SK-N-SH (cell line): ENCODE measurements at regions not wholly inside any gene's neighbourhood (a gene's known extent, or its start where the extent isn't known, plus 50 kb on each side); places are given as distances from the start of the nearest gene placed in this dataset.

Experiments
- CTCF ChIA-PET: fragments of 300-600, 350-600 bp; formaldehyde crosslinking; extraction: SDS; loops from one replicate; lab custom pipeline; 2021; lab: Yijun Ruan, JAX
- POLR2A ChIA-PET: fragments of 350-600 bp; sonication (Branson Sonifier 250); formaldehyde crosslinking; extraction: SDS; loops from one replicate; lab custom pipeline; 2020; ENCODE audit warnings: antibody characterized with exemption, inconsistent platforms; lab: Yijun Ruan, JAX
- DNase-seq: peaks from one replicate; pipeline ENCODE4 v3.0.0; 2012
- H2AFZ ChIP-seq: fragments of 200-600 bp; sonication (generic); 2 replicates; pipeline ENCODE4 v1.8.1; 2016; ENCODE audit warnings: antibody characterized with exemption, mild to moderate bottlenecking, low read depth
- H3F3A ChIP-seq: fragments of 200-600 bp; sonication (generic); replicated peaks from 2 replicates; pipeline ENCODE3; 2016; ENCODE audit warnings: antibody characterized with exemption, mild to moderate bottlenecking; ENCODE audit not compliant: insufficient read depth
- H3K27ac ChIP-seq, 2 experiments: fragments of 200-500 bp in 1 of 2; fragments of 200-600 bp in 1 of 2; sonication (Bioruptor generic) in 1 of 2; sonication (generic), shearing (Covaris generic) in 1 of 2; 2 replicates each; pipeline versions ENCODE4 v1.5.1 to v1.6.1; 2014 to 2016; ENCODE audit warnings: low read depth in 2 of 2, inconsistent platforms in 1 of 2, low read length in 1 of 2, mild to moderate bottlenecking in 1 of 2, mixed read lengths in 1 of 2
- H3K27me3 ChIP-seq: fragments of 200-600 bp; sonication (generic), shearing (Covaris generic); 2 replicates; pipeline ENCODE4 v1.6.1; 2016; ENCODE audit warnings: mixed run types; ENCODE audit not compliant: insufficient read depth
- H3K36me3 ChIP-seq, 2 experiments: fragments of 200-500 bp in 1 of 2; fragments of 200-600 bp in 1 of 2; sonication (Bioruptor generic) in 1 of 2; sonication (generic) in 1 of 2; replicated peaks in 1 of 2; 2 replicates each; pipeline versions ENCODE3 to v1.5.1; 2014 to 2016; ENCODE audit warnings: low read length in 1 of 2, mild to moderate bottlenecking in 1 of 2; ENCODE audit not compliant: insufficient read depth in 2 of 2, control insufficient read depth in 1 of 2
- H3K4me1 ChIP-seq, 2 experiments: fragments of 200-500 bp in 1 of 2; fragments of 200-600 bp in 1 of 2; sonication (Bioruptor generic) in 1 of 2; sonication (generic), shearing (Covaris generic) in 1 of 2; 2 replicates each; pipeline versions ENCODE4 v1.5.1 to v1.6.1; 2014 to 2016; ENCODE audit warnings: low read depth in 1 of 2, low read length in 1 of 2, mixed run types in 1 of 2; ENCODE audit not compliant: insufficient read depth in 2 of 2, control insufficient read depth in 1 of 2
- H3K4me2 ChIP-seq: fragments of 200-600 bp; sonication (generic), shearing (Covaris generic); 2 replicates; pipeline ENCODE4 v1.6.1; 2017; ENCODE audit warnings: mixed run types
- H3K4me3 ChIP-seq, 2 experiments: fragments of 200-500 bp in 1 of 2; fragments of 200-600 bp in 1 of 2; sonication (Bioruptor generic) in 1 of 2; sonication (generic), shearing (Covaris generic) in 1 of 2; 2 replicates each; pipeline versions ENCODE4 v1.5.1 to v1.8.1; 2014 to 2016; ENCODE audit warnings: low read depth in 2 of 2, inconsistent platforms in 1 of 2, low read length in 1 of 2, mild to moderate bottlenecking in 1 of 2, mixed read lengths in 1 of 2, moderate library complexity in 1 of 2
- H3K79me2 ChIP-seq: fragments of 200-600 bp; sonication (generic); 2 replicates; pipeline ENCODE4 v1.8.1; 2017; ENCODE audit warnings: mild to moderate bottlenecking; ENCODE audit not compliant: insufficient read depth
- H3K9ac ChIP-seq: fragments of 200-600 bp; sonication (generic); 2 replicates; pipeline ENCODE4 v1.6.1; 2017; ENCODE audit warnings: mixed run types
- H3K9me2 ChIP-seq: fragments of 200-600 bp; sonication (generic); 2 replicates; pipeline ENCODE4 v1.6.1; 2017; ENCODE audit warnings: mixed run types
- H3K9me3 ChIP-seq: fragments of 200-600 bp; sonication (generic); 2 replicates; pipeline ENCODE4 v1.6.1; 2017; ENCODE audit warnings: mixed run types, mild to moderate bottlenecking, moderate library complexity
- H4K20me1 ChIP-seq: fragments of 200-600 bp; sonication (generic); 2 replicates; pipeline ENCODE4 v1.6.1; 2017; ENCODE audit warnings: mild to moderate bottlenecking, mixed run types; ENCODE audit not compliant: insufficient read depth
- ELF1 ChIP-seq: IDR thresholded peaks from 2 replicates; pipeline ENCODE4 v1.4.0; 2012
- EP300 ChIP-seq, 2 experiments: IDR thresholded peaks; 2 replicates each; pipeline versions ENCODE4 v1.4.0 to v1.6.1; 2012; ENCODE audit warnings: borderline replicate concordance in 1 of 2, low read depth in 1 of 2, low read length in 1 of 2
- EZH2phosphoT487 ChIP-seq: fragments of 200-600 bp; sonication (generic); IDR thresholded peaks from 2 replicates; pipeline ENCODE4 v1.6.1; 2017; ENCODE audit warnings: low read depth, mixed run types, mild to moderate bottlenecking, antibody characterized with exemption, moderate library complexity, borderline replicate concordance
- FOSL2 ChIP-seq: IDR thresholded peaks from 2 replicates; pipeline ENCODE4 v1.4.0; 2012; ENCODE audit warnings: low read depth, mild to moderate bottlenecking, moderate library complexity, borderline replicate concordance
- JUND ChIP-seq: IDR thresholded peaks from 2 replicates; pipeline ENCODE4 v1.4.0; 2012
- MXI1 ChIP-seq: IDR thresholded peaks from 2 replicates; pipeline ENCODE4 v1.6.1; 2012; ENCODE audit warnings: mild to moderate bottlenecking, low read depth, low read length, improper control_type of control experiment
- POLR2AphosphoS5 ChIP-seq: IDR thresholded peaks from 2 replicates; pipeline ENCODE4 v1.6.1; 2012; ENCODE audit warnings: low read depth, low read length
- RAD21 ChIP-seq: IDR thresholded peaks from 2 replicates; pipeline ENCODE4 v1.6.1; 2012; ENCODE audit warnings: mild to moderate bottlenecking, low read length
- RCOR1 ChIP-seq: fragments of 150-350 bp; IDR thresholded peaks from 2 replicates; pipeline ENCODE4 v1.6.1; 2017; ENCODE audit warnings: antibody characterized with exemption, low read length
- RFX5 ChIP-seq: IDR thresholded peaks from 2 replicates; pipeline ENCODE4 v1.6.1; 2012; ENCODE audit warnings: mild to moderate bottlenecking, improper control_type of control experiment, low read length
- RXRA ChIP-seq: IDR thresholded peaks from 2 replicates; pipeline ENCODE4 v1.4.0; 2012; ENCODE audit warnings: low read depth, mild to moderate bottlenecking, borderline replicate concordance
- SMC3 ChIP-seq: IDR thresholded peaks from 2 replicates; pipeline ENCODE4 v1.6.1; 2012; ENCODE audit warnings: low read depth, low read length, improper control_type of control experiment
- TAF1 ChIP-seq: IDR thresholded peaks from 2 replicates; pipeline ENCODE4 v1.6.1; 2012; ENCODE audit warnings: low read depth, mild to moderate bottlenecking, low read length, moderate library complexity, borderline replicate concordance
- TCF12 ChIP-seq: IDR thresholded peaks from 2 replicates; pipeline ENCODE4 v1.4.0; 2012
- WGBS: methylation state at CpG from one replicate; pipeline ENCODE4 v1.1.6; 2017; ENCODE audit warnings: low lambda C conversion rate; 5-methylcytosine and 5-hydroxymethylcytosine counted together
- TF ChIP-seq, protein P1 (sequence below): fragments of 150-350 bp; IDR thresholded peaks from 2 replicates; pipeline ENCODE4 v1.6.1; 2017; ENCODE audit warnings: antibody characterized with exemption, low read length, low read depth, borderline replicate concordance
- TF ChIP-seq, protein P2 (sequence below): fragments of 150-350 bp; IDR thresholded peaks from 2 replicates; pipeline ENCODE4 v1.6.1; 2016; ENCODE audit warnings: mild to moderate bottlenecking, low read depth, low read length
- TF ChIP-seq, protein P3 (sequence below): fragments of 200-600 bp; sonication (generic); IDR thresholded peaks from 2 replicates; pipeline ENCODE4 v1.6.1; 2017; ENCODE audit warnings: antibody characterized with exemption, mild to moderate bottlenecking, moderate library complexity
- TF ChIP-seq, protein P4 (sequence below): IDR thresholded peaks from 2 replicates; pipeline ENCODE4 v1.4.0; 2012; ENCODE audit warnings: low read depth
- TF ChIP-seq, protein P5 (sequence below): IDR thresholded peaks from 2 replicates; pipeline ENCODE4; 2012
- TF ChIP-seq, protein P6 (sequence below): IDR thresholded peaks from 2 replicates; pipeline ENCODE4 v1.4.0; 2012; ENCODE audit warnings: low read depth, borderline replicate concordance

DNA sequence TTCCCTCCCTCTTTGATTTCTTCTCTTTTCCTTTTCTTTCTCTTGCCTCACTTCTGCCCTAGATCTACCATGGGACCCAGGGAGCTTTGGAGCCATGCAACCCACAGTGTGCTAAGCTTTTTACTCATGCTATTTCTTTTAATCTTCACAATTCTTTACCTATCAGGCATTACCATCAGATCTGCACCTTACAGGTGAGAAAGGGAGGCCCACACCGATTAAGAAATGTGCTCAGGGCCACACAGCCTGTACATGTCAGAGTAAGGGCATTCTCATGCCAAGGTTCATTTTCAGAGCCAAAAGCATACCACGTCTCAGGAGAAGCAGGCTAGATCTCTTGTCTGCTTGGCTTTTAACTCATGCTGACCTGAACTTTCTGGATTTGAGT, 161.9 kb downstream of the RPIA start:
- H2AFZ ChIP-seq = no peak overlapping the region
- TF ChIP-seq SMC3 (no peak), EP300 (IDR thresholded peaks at IDR 0.05; ENCODE audit: borderline replicate concordance in 1 of 2, low read depth in 1 of 2, low read length in 1 of 2) (no peak), MXI1 (no peak), FOSL2 (no peak), TCF12 (no peak), JUND (no peak), TAF1 (no peak), ELF1 (no peak), RXRA (no peak), RFX5 (no peak), RCOR1 (no peak), RAD21 (no peak)
- TF ChIP-seq, protein P1, sequence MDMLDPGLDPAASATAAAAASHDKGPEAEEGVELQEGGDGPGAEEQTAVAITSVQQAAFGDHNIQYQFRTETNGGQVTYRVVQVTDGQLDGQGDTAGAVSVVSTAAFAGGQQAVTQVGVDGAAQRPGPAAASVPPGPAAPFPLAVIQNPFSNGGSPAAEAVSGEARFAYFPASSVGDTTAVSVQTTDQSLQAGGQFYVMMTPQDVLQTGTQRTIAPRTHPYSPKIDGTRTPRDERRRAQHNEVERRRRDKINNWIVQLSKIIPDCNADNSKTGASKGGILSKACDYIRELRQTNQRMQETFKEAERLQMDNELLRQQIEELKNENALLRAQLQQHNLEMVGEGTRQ = no peak
- TF ChIP-seq, protein P2, sequence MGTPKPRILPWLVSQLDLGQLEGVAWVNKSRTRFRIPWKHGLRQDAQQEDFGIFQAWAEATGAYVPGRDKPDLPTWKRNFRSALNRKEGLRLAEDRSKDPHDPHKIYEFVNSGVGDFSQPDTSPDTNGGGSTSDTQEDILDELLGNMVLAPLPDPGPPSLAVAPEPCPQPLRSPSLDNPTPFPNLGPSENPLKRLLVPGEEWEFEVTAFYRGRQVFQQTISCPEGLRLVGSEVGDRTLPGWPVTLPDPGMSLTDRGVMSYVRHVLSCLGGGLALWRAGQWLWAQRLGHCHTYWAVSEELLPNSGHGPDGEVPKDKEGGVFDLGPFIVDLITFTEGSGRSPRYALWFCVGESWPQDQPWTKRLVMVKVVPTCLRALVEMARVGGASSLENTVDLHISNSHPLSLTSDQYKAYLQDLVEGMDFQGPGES = no peak
- TF ChIP-seq, protein P3, sequence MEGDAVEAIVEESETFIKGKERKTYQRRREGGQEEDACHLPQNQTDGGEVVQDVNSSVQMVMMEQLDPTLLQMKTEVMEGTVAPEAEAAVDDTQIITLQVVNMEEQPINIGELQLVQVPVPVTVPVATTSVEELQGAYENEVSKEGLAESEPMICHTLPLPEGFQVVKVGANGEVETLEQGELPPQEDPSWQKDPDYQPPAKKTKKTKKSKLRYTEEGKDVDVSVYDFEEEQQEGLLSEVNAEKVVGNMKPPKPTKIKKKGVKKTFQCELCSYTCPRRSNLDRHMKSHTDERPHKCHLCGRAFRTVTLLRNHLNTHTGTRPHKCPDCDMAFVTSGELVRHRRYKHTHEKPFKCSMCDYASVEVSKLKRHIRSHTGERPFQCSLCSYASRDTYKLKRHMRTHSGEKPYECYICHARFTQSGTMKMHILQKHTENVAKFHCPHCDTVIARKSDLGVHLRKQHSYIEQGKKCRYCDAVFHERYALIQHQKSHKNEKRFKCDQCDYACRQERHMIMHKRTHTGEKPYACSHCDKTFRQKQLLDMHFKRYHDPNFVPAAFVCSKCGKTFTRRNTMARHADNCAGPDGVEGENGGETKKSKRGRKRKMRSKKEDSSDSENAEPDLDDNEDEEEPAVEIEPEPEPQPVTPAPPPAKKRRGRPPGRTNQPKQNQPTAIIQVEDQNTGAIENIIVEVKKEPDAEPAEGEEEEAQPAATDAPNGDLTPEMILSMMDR = no peak
- TF ChIP-seq, protein P4, sequence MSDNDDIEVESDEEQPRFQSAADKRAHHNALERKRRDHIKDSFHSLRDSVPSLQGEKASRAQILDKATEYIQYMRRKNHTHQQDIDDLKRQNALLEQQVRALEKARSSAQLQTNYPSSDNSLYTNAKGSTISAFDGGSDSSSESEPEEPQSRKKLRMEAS = no peak
- WGBS = 0% methylated on average over 2 of the region's 2 CpGs
- H3K4me3 ChIP-seq = no peak overlapping the region
- no peak overlapping the region for H3K9ac ChIP-seq
- no peaks in the 10 kb centered on the region for H3K36me3 ChIP-seq
- no peaks in the 10 kb centered on the region for H3K79me2 ChIP-seq
- no peaks in the 10 kb centered on the region for H3K9me2 ChIP-seq
- ChIA-PET POLR2A (no interaction called here), CTCF (no interaction called here)
- no peak overlapping the region for H3K4me2 ChIP-seq
- DNase-seq = no peak
- no peaks in the 10 kb centered on the region; the same call in 1 of the 2 replicates for H3K27me3 ChIP-seq
- H4K20me1 ChIP-seq = no peaks in the 10 kb centered on the region
- no peak overlapping the region for H3K27ac ChIP-seq
- H3K9me3 ChIP-seq = no peaks in the 10 kb centered on the region
- H3K4me1 ChIP-seq = no peaks in the 10 kb centered on the region
- no peaks in the 10 kb centered on the region for H3F3A ChIP-seq

DNA sequence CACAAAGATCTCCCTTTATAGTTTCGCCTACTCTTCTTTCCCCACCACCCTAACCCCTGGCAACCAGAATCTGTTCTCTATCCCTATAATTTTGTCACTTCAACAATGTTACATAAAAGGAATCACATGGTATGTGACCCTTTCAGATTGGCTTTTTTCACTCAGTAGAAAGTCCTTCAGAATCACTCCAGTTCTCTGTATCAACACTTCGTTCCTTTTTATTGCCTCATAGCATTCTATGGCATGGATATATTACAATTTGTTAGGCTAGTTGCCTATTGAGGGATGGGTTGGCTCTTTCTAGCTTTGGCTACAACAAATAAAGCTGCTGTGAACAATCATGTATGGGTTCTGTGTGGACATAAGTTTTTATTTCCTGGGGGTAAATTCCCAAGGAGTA, 163.1 kb downstream of the RPIA start:
- Histone ChIP-seq H3K4me2 (no peak overlapping the region), H3K9me3 (no peaks in the 10 kb centered on the region), H3K4me3 (no peak overlapping the region), H3K36me3 (no peaks in the 10 kb centered on the region), H3K4me1 (no peaks in the 10 kb centered on the region), H3K27me3 (peaks cover 3% of the 10 kb centered on the region; the same call in 1 of the 2 replicates), H2AFZ (no peak overlapping the region), H4K20me1 (no peaks in the 10 kb centered on the region), H3F3A (no peaks in the 10 kb centered on the region), H3K9ac (no peak overlapping the region), H3K27ac (no peak overlapping the region), H3K79me2 (no peaks in the 10 kb centered on the region), H3K9me2 (no peaks in the 10 kb centered on the region)
- POLR2A ChIA-PET = no interaction called here
- CTCF ChIA-PET = no interaction called here
- DNase-seq = no peak
- TF ChIP-seq MXI1 = no peak
- no peak for TF ChIP-seq EP300 (IDR thresholded peaks at IDR 0.05; ENCODE audit: borderline replicate concordance in 1 of 2, low read depth in 1 of 2, low read length in 1 of 2)
- TF ChIP-seq, protein P5, sequence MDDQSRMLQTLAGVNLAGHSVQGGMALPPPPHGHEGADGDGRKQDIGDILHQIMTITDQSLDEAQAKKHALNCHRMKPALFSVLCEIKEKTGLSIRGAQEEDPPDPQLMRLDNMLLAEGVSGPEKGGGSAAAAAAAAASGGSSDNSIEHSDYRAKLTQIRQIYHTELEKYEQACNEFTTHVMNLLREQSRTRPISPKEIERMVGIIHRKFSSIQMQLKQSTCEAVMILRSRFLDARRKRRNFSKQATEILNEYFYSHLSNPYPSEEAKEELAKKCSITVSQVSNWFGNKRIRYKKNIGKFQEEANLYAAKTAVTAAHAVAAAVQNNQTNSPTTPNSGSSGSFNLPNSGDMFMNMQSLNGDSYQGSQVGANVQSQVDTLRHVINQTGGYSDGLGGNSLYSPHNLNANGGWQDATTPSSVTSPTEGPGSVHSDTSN = no peak
- TF ChIP-seq, protein P6, sequence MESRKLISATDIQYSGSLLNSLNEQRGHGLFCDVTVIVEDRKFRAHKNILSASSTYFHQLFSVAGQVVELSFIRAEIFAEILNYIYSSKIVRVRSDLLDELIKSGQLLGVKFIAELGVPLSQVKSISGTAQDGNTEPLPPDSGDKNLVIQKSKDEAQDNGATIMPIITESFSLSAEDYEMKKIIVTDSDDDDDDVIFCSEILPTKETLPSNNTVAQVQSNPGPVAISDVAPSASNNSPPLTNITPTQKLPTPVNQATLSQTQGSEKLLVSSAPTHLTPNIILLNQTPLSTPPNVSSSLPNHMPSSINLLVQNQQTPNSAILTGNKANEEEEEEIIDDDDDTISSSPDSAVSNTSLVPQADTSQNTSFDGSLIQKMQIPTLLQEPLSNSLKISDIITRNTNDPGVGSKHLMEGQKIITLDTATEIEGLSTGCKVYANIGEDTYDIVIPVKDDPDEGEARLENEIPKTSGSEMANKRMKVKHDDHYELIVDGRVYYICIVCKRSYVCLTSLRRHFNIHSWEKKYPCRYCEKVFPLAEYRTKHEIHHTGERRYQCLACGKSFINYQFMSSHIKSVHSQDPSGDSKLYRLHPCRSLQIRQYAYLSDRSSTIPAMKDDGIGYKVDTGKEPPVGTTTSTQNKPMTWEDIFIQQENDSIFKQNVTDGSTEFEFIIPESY = no peak
- no peak for TF ChIP-seq POLR2AphosphoS5
- TF ChIP-seq JUND = no peak
- no peak for TF ChIP-seq TCF12
- no peak for TF ChIP-seq RXRA
- TF ChIP-seq EZH2phosphoT487 = no peak
- WGBS = 1% methylated on average over 2 of the region's 2 CpGs
